ENCODE measurements at regions not wholly inside any gene's neighbourhood (a gene's known extent, or its start where the extent isn't known, plus 50 kb on each side); places are given as distances from the start of the nearest gene placed in this dataset.
"Not testable (repeated sequence)": the region's sequence is repeated elsewhere in the genome, so short reads cannot be mapped to it uniquely, and the experiment has no call there.

DNA sequence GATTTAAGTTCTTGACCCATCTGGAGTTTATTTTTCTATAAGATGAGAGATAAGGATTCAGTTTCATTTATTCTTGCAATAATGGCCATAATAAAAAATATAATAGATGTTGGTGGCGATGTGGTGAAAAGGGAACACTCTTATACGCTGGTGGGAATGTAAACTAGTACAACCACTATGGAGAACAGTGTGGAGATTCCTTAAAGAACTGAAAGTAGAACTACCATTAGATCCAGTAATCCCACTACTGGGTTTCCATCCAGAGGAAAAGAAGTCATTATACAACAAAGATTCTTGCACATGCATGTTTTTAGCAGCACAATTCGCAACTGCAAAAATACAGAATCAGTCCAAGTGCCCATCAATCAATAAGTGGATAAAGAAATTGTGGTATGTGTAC lies 1040.5 kb upstream of the GYPC start:
- no peak for DNase-seq (ENCODE audit: low read depth)

DNA sequence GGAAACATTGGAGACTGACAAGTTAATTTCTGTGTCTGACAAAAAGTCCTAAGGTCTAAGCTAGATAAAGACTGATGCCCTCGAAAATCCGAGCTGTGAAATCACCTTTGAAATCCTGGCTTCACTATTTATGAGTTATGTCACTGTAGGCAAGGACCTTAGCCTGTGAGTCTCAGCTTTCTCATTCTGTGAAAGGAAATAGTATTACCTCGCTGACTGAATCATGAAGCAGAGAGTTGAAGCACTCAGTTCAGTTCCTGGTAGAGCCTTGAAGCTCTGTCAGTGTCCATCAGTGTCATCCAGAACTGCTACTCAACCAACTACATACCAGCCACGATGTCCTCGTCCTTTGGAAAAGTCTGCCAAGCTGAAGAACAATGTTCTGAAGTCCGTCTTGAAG lies 1025.6 kb upstream of the GYPC start:
- DNase-seq (ENCODE audit: low read depth): no peak

GRCh38 chr2:125634662-125635061 lies 1021.3 kb upstream of the GYPC start:
- no peak for DNase-seq (ENCODE audit: low read depth)

- DNase-seq (ENCODE audit: low read depth): no peak
These were observed 1017.6 kb upstream of the GYPC start for GRCh38 chr2:125638345-125638744.

GRCh38 chr2:125642032-125642431 lies 1013.9 kb upstream of the GYPC start:
- DNase-seq (ENCODE audit: low read depth): no peak

GRCh38 chr2:125643128-125643527 lies 1012.8 kb upstream of the GYPC start:
- no peak for DNase-seq (ENCODE audit: low read depth)

GRCh38 chr2:125643585-125643984 lies 1012.4 kb upstream of the GYPC start:
- DNase-seq (ENCODE audit: low read depth): no peak

DNA sequence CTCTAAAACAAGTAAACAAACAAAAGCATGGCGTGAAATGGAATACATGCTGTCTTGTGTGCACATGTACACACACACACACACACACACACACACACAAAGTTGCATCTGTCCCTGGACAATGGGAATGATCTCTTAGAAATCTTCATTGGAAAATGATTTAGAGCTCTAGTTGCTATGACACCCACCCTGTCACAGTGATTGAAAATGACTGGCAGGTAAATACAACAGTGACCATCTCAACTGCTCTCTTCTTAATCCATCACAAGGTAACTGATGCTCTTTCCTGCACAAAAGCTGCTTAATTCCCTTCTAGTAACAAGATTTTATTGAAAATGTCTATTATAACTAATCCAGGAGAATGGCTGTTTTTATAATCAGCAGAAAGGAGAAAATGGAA lies 1011.7 kb upstream of the GYPC start:
- no peak for DNase-seq (ENCODE audit: low read depth)

DNA sequence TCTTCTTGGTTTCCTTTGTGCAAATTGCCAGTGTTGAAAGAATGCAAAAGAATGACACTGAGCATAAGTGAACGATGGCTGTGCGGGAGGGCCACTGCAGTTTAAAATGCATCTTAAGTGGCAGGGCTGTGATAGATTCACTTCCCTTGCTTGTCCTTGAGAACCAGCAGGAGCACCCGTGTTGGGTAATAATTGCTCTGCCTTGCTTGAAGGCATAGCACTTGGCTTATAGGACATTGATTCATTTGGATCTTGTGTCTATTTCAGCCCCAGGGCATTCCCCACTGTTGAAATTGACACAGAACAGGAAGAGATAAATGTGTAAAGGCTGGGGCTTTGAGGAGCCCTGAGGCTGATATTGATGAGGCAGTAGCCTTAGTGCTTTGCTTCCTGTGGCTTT lies 1003.7 kb upstream of the GYPC start:
- no peak for DNase-seq (ENCODE audit: low read depth)

DNA sequence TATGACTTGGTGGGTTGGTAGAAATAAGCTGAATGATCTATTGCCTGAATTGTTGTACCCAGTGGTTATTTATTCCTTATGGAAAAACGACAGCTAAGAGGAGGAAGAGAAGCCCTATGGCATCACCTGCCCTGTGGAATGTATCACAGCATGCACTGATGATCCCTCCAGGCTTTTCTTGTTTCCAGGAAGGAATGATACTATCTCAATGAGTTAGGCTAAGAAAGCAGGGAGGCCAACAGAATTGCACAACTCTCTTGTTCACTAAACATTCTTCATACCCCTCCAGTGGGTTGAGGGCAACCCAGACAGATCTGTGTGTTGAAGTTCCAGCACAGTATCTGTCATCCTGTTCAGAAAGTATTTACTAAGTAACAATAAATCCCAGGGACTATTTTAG lies 1001.7 kb upstream of the GYPC start:
- DNase-seq (ENCODE audit: low read depth): no peak

- no peak for DNase-seq (ENCODE audit: low read depth)
These were observed 999.8 kb upstream of the GYPC start for GRCh38 chr2:125656190-125656589.

DNA sequence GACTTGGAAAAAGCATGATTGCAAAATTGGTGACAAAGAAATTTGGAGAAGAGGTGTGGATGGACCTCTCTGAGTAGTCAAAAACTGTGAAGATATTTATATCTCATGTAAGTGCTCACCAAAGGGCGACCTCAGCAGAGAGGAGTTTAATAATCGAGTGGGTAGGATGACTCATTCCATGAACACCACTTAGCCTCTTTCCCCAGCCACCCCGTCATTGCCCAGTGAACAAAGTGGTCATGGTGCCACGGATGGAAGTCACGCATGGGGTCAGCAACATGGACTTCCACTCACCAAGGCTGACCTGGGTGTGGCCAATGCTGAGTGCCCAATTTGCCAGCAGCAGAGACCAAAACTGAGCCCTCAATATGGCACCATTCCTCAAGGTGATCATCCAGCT lies 997.4 kb upstream of the GYPC start:
- DNase-seq (ENCODE audit: low read depth): no peak

DNA sequence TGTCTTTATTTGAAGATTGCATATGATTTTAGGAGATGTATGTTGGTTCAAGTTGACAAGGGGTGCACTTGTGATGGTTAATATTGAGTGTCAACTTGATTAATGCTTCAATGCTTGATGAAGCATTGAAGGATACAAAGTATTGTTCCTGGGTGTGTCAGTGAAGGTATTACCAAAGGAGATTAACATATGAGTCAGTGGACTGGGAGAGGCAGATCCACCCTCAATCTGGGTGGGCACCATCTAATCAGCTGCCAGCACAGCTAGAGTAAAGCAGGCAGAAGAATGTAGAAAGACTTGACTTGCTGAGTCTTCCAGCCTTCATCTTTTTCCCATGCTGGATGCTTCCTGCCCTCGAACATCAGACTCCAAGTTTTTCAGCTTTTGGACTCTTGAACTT lies 995.6 kb upstream of the GYPC start:
- DNase-seq (ENCODE audit: low read depth): not testable (repeated sequence)

GRCh38 chr2:125667630-125668029 lies 988.3 kb upstream of the GYPC start:
- DNase-seq (ENCODE audit: low read depth): no peak

DNA sequence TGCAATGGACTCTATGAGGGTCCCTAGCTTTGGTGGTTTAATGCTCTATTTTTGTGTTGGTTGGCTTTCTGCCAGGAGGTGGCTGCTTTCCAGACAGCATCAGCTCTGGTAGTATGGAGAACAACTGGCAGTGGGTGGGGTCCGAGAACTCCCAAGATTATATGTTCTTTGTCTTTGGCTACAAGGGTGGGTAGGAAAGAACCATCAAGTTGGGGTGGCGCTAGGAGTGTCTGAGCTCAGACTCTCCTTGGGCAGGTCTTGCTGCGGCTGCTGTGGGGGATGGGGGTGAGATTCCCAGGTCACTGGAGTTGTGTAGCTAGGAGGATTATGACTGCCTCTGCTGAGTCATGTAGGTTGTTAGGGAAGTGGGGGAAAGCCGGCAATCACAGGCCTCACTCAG lies 976.1 kb upstream of the GYPC start:
- DNase-seq (ENCODE audit: low read depth): no peak

GRCh38 chr2:125680809-125681208 lies 975.1 kb upstream of the GYPC start:
- no peak for DNase-seq (ENCODE audit: low read depth)

GRCh38 chr2:125681576-125681975 lies 974.4 kb upstream of the GYPC start:
- DNase-seq (ENCODE audit: low read depth): no peak

DNA sequence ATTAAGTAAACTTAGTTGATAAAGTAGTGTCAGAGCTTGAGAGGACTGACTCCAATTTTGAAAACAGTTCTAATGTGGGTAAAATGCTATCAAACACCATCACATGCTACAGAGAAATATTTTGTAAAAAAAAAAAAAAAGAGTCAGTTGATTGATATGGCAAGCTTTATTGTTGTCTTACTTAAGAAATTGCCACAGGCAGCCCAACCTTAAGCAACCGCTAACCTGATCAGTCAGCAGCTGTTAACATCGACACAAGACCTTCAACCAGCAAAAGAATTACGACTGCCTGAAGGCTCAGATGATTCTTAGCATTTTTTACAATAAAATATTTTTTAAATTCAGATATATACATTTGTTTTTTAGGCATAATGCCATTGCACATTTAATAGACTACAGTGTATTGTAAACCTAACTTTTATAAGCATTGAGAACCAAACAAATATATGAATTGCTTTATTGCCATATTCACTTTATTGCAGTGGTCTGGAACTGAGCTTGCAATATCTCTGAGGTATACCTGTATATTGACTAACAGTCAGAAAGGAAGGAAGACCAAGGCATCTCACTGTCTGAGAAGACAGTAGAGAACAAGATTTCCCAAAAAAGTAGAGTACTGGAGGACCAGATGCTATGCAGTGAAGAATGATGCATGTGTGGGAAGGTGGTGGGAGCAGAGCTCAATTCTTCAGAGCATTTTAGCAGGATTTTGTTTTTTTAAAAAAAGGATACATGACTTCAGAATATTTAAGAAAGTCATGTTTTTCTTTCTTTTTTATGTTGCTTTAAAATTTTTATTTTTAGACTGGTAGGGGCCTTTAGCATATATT lies 973.8 kb upstream of the GYPC start:
- no peak for DNase-seq (ENCODE audit: low read depth)

DNA sequence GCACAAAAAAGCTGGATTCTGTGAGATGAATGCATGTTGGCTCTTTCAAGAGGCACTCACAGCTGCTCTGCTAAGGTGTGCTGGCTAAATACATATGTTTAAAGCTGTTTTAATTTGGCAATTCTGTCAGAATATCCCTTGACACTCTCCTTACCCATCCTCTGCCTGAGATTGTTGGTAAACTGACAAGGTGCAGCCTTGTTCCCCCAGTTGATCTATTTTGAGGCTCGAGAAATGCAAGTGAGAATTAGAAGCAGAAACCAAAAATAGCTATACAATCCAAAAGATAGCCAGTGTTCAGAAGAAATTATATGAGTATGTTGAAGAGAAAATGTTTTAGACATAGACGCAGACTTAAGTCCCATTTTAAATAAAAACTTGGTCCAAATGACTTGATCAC lies 971.7 kb upstream of the GYPC start:
- no peak for DNase-seq (ENCODE audit: low read depth)

DNA sequence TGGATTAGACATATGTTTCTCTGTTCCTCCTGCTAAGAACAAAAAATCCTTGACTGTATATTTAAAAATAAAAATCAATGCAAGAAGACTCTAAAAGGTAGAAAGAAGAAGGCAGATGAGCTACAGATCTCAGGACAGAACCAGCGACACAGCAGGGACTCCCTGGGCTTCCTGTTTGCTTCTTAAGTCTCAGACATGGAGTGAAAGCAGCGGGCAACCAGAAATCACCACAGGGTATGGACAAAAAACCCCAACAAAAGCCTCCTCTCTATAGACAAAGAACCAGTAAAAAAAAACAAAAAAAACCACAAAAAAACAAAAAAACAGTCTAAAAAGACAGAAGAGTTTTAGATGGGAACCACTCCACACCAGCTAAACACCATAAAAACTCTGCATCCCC lies 971.0 kb upstream of the GYPC start:
- no peak for DNase-seq (ENCODE audit: low read depth)

- no peak for DNase-seq (ENCODE audit: low read depth)
These were observed 959.4 kb upstream of the GYPC start for GRCh38 chr2:125696560-125696959.

GRCh38 chr2:125698280-125698679 lies 957.7 kb upstream of the GYPC start:
- no peak for DNase-seq (ENCODE audit: low read depth)

DNA sequence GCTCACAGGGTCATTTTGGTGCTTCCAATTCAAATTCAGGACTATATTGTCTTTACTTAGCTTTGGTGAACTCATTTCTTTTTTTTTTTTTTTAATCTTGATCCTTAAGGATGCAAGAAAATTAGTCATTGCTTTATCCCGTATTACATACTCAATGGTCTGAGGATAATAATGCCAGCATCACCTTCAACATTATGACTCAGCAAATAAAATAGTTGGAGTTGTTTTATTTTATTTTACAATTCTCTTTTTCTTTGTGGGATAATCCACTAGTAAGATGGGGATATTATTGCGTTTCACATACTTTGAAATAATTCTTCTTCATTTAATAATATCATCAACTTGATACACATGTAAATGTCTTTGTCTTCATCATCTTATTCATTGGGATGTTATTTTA lies 954.9 kb upstream of the GYPC start:
- no peak for DNase-seq (ENCODE audit: low read depth)

- no peak for DNase-seq (ENCODE audit: low read depth)
These were observed 948.3 kb upstream of the GYPC start for GRCh38 chr2:125707611-125708010.

All from ELR (cell line).